ENCODE measurements at regions not wholly inside any gene's neighbourhood (a gene's known extent, or its start where the extent isn't known, plus 50 kb on each side); places are given as distances from the start of the nearest gene placed in this dataset.

DNA sequence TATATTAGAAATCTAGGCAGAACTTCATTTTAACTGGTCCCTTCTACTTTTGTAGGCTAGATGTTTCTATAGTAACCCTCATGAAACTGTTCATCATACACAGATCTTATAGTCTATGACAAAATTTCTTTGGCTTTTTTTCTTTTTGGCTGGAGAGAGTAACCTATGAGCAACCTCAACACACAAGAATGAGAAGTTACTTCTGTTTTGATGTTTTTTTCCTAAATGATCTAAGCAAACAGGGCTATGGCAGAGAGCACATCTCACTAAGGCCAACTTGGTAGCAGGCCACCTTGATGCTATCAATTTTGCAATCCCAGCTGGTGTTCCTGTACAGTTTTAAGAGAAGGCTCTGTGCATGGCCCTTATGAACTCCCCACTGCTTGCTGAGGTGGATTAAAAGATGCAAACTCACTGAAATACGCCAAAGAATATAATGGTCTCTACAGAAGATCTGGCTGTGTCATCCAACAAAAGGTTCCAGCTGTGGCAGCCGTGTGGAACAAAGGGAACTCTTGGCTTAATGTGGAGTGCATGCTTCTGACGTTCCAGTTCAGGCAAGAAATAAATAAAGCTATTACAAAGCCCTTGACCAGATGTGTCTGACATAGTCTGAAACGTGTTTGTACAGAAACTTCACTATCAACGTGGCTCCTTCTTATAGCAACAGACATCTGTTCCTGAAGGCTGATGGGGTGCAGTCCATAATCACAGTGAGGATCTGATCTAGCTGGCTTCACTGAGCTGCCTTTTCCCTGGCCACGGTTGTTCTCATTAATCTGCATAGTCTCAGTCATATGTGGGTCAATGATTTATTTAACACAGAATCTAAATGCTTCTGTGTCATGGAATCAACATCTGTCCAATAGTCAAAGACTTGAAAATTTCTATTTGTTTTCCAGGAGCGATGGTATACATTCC lies 481.1 kb downstream of the BMP2 start:
- peak; percentile 63 for DNase-seq
- Histone ChIP-seq H3K9me3 (no peaks in the 10 kb centered on the region), H3K4me1 (no peaks in the 10 kb centered on the region), H3K27ac (no peak overlapping the region), H3K27me3 (no peaks in the 10 kb centered on the region), H3K36me3 (no peaks in the 10 kb centered on the region), H3K4me3 (no peak overlapping the region)
- 61 to 69% methylated on average over 7 of the region's 7 CpGs for WGBS, 2 donors
- intact Hi-C loops (cut with DNase I) = no loop called here
- TF ChIP-seq POLR2A (IDR thresholded peaks at IDR 0.05) (no peak), POLR2AphosphoS5 (IDR thresholded peaks at IDR 0.05) (peak in 2 of 4 donors; percentile 26 to 45)

DNA sequence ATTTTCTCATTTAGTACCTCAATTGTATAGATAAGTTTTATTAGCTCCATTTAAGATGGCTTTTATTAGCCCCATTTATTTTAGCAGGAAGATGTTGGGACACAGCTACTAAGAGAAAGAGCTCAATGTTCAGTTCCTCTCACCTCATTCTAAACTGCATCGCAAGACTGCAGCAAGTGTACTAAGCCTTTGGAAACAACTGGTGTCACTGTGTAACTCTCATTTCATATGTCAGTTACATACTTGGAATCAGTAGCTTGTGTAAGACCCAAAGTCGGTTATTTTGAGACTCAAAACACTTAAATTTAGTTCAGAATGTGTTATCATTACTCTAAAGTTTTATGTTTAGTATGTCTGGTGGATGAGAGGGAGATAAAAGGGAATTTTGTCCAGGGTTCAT lies 482.9 kb downstream of the BMP2 start:
- Histone ChIP-seq H3K9me3 (no peaks in the 10 kb centered on the region), H3K36me3 (no peaks in the 10 kb centered on the region), H3K4me3 (no peak overlapping the region), H3K27ac (no peak overlapping the region), H3K4me1 (no peaks in the 10 kb centered on the region), H3K27me3 (no peaks in the 10 kb centered on the region)
- TF ChIP-seq POLR2A (IDR thresholded peaks at IDR 0.05) (no peak), POLR2AphosphoS5 (IDR thresholded peaks at IDR 0.05) (no peak), EP300 (IDR thresholded peaks at IDR 0.05) (no peak)
- TF ChIP-seq, protein P1, sequence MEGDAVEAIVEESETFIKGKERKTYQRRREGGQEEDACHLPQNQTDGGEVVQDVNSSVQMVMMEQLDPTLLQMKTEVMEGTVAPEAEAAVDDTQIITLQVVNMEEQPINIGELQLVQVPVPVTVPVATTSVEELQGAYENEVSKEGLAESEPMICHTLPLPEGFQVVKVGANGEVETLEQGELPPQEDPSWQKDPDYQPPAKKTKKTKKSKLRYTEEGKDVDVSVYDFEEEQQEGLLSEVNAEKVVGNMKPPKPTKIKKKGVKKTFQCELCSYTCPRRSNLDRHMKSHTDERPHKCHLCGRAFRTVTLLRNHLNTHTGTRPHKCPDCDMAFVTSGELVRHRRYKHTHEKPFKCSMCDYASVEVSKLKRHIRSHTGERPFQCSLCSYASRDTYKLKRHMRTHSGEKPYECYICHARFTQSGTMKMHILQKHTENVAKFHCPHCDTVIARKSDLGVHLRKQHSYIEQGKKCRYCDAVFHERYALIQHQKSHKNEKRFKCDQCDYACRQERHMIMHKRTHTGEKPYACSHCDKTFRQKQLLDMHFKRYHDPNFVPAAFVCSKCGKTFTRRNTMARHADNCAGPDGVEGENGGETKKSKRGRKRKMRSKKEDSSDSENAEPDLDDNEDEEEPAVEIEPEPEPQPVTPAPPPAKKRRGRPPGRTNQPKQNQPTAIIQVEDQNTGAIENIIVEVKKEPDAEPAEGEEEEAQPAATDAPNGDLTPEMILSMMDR (IDR thresholded peaks at IDR 0.05) = no peak
- intact Hi-C loops (cut with DNase I) = no loop called here
- 76 to 82% methylated on average over 2 of the region's 2 CpGs for WGBS, 2 donors
- DNase-seq = no peak

DNA sequence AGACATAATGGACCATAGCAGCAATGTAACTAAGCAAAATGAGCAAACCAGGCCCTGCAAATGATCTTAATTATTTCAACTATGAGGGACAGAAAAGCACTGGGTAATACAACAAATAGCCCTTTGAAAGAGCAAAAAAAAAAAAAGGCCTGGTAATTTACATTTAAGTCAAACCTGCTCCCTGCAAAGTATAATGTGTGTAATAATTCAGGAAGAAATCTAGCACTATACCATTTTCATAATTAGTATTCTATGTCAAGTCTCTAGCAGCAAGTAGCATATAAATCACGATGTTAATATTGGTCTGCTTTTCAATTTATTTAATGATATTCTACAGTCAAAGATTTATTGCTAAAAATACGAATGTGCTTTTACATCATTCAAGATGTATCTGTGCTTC lies 489.6 kb downstream of the BMP2 start:
- H3K27ac ChIP-seq = no peak overlapping the region
- H3K27me3 ChIP-seq = no peaks in the 10 kb centered on the region
- H3K4me3 ChIP-seq = no peak overlapping the region
- no peak for DNase-seq
- intact Hi-C loops (cut with DNase I) = no loop called here
- no peaks in the 10 kb centered on the region for H3K36me3 ChIP-seq
- no peaks in the 10 kb centered on the region for H3K9me3 ChIP-seq
- TF ChIP-seq POLR2A (IDR thresholded peaks at IDR 0.05) = no peak
- TF ChIP-seq POLR2AphosphoS5 (IDR thresholded peaks at IDR 0.05) = no peak
- TF ChIP-seq, protein P1 (IDR thresholded peaks at IDR 0.05) = no peak
- TF ChIP-seq EP300 (IDR thresholded peaks at IDR 0.05) = no peak
- no peaks in the 10 kb centered on the region for H3K4me1 ChIP-seq
- WGBS, 2 donors = 81 to 88% methylated on average over 2 of the region's 2 CpGs

DNA sequence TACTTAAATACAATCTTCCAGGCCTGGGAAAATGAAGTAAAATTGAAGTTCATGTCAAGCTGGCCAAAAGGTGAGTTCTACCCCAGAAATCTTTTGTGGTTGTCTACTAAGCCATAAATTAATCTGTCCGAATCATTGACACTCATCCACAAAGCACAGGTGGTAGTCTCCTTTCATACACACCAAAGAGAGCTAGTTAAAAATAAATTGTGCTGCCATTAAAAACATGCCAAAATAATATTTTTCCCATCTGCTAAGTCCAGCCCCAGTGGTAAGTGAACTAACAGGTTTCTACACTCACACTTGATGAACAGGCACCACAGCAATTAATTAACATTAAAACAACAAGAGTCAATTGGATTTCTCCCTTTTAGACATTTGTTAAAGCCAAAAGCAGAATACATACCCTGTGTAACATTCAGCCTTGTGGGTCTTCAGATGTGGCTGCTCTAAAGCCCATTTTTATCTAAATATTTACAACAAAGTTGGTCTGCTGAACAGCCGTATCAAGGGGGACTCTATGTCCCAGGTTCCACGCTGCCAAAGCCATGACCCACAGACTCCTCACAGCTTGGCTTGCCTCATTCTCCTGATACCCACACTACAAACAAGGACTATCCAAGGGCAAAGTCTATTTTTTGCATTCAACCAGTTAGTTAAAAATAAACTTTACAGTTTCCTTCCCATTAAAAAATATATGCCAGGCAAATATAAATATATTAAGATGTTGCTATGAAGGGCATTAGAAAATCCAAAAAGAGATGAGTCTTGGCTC lies 490.4 kb downstream of the BMP2 start:
- no peaks in the 10 kb centered on the region for H3K9me3 ChIP-seq

More for the DNA sequence above, 490.4 kb downstream of the BMP2 start:
- TF ChIP-seq POLR2A (IDR thresholded peaks at IDR 0.05) = no peak
- TF ChIP-seq EP300 (IDR thresholded peaks at IDR 0.05) = no peak
- TF ChIP-seq POLR2AphosphoS5 (IDR thresholded peaks at IDR 0.05) = no peak
- TF ChIP-seq, protein P1 (IDR thresholded peaks at IDR 0.05) = no peak
- H3K27me3 ChIP-seq = no peaks in the 10 kb centered on the region
- WGBS, 2 donors = 48 to 69% methylated on average over 3 of the region's 3 CpGs
- DNase-seq = no peak
- intact Hi-C loops (cut with DNase I) = no loop called here
- H3K36me3 ChIP-seq = no peaks in the 10 kb centered on the region
- no peak overlapping the region for H3K27ac ChIP-seq
- no peaks in the 10 kb centered on the region for H3K4me1 ChIP-seq
- H3K4me3 ChIP-seq = no peak overlapping the region

Measured in sigmoid colon (tissue), 6 donors.